ENCODE measurements at regions not wholly inside any gene's neighbourhood (a gene's known extent, or its start where the extent isn't known, plus 50 kb on each side); places are given as distances from the start of the nearest gene placed in this dataset.

DNA sequence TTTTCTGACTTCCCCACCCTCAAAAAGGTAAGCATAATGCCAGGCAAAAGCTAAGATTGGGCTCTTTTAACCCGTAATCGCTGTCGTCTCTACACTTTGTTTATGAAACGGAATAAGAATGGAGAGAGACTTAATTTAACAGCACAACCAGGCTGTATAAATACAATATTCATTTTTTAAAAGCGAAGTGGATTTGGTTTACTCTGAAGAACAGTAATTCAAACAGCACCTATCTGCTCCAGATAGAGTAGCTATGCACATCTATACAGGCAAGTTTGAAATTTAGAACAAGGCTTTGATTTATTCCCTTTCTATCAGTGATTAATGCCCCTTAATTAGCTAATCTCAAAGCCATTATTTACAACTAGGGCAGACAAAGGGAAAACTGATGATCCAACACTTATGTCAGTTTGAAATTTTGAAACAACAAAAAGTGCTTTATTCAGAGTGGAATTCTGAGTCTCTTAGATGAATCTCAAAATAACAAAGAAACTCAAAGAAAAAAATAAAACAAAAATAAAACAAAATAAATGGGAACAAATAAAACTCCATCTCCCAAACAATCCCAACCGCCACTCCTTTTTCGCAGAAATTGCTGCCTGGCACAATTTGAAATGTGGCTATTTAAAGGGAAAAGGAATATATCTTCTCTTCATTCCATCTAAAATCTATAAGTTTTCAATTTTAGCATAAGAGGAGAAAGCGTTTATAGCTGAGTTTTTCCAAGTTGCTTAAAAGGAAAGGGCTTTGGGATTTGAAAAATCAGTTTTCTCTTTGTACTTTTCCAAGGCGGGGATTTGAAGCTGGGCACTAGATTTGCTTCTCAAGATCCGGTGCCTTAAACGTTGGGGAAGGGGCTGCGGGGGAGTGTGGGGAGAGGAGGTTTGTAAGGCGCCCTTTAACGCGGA is 298.6 kb downstream of the PARP8 start:
- no peak for ATAC-seq
- 77 to 89% (median 87%) methylated on average over 15 of the region's 15 CpGs for WGBS, 3 donors

DNA sequence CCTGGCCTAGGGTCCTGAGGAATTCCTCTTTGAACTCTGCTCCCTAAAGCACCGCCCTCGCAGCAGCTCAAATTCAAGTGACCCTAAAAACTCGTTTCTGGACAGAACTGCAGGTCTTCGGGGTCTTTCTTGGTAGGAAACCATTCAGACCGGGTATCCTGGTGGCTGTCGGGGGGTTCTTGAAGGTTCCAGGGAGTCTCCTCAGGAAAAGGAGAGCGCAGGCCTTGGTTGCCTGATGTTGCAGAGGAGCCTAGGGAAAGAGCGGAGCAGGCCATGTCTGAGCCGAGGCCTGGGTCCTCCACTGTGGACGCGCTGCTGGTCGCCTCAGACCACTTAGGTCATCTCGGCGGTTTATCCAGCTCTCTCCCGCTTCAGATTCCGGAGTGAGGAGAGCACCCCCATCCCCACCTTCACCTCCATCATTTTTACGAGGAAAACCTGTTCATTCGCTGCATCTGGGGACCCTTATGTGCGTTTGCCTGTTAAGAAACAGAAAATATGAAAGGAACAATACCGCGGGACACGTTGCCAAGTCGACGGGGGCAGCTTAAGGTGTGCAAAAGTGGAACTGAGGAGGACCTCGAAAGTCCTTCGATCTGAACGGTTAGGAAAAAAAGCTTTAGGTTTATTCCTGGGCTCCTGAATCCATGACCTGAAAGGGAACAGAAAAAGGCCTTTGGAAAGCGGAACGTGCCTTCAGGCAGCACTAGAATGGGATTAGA is 299.4 kb downstream of the PARP8 start:
- 65 to 81% (median 80%) methylated on average over 29 of the region's 29 CpGs for WGBS, 3 donors
- H3K4me3 ChIP-seq: no peak overlapping the region
- ATAC-seq (no peak), DNase-seq (no peak)
- no peaks in the 10 kb centered on the region for H3K36me3 ChIP-seq (ENCODE audit: insufficient read depth in 1 of 2, low read depth in 1 of 2)
- no peaks in the 10 kb centered on the region for H3K9me3 ChIP-seq
- peaks cover 3 to 82% (median 19%) of the 10 kb centered on the region in 3 donors for H3K27me3 ChIP-seq (ENCODE audit: insufficient read depth in 3 of 3, low read length in 2 of 3)
- H3K27ac ChIP-seq: no peak overlapping the region
- H3K4me1 ChIP-seq: no peaks in the 10 kb centered on the region
- TF ChIP-seq, protein P1, sequence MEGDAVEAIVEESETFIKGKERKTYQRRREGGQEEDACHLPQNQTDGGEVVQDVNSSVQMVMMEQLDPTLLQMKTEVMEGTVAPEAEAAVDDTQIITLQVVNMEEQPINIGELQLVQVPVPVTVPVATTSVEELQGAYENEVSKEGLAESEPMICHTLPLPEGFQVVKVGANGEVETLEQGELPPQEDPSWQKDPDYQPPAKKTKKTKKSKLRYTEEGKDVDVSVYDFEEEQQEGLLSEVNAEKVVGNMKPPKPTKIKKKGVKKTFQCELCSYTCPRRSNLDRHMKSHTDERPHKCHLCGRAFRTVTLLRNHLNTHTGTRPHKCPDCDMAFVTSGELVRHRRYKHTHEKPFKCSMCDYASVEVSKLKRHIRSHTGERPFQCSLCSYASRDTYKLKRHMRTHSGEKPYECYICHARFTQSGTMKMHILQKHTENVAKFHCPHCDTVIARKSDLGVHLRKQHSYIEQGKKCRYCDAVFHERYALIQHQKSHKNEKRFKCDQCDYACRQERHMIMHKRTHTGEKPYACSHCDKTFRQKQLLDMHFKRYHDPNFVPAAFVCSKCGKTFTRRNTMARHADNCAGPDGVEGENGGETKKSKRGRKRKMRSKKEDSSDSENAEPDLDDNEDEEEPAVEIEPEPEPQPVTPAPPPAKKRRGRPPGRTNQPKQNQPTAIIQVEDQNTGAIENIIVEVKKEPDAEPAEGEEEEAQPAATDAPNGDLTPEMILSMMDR (IDR thresholded peaks at IDR 0.05): no peak
- intact Hi-C loops (cut with DNase I): loop anchor here in 1 of 2 donors (5.0 to 10.0 kb wide), 2 partner anchors 416 to 1039 kb away; partner anchors contain the start of gene ISL1

More for the DNA sequence above, 298.6 kb downstream of the PARP8 start:
- no peak overlapping the region for H3K4me3 ChIP-seq
- H3K27ac ChIP-seq: no peak overlapping the region
- no peaks in the 10 kb centered on the region for H3K9me3 ChIP-seq
- H3K27me3 ChIP-seq (ENCODE audit: insufficient read depth in 3 of 3, low read length in 2 of 3): peaks cover 3 to 74% (median 19%) of the 10 kb centered on the region in 3 donors
- H3K36me3 ChIP-seq (ENCODE audit: insufficient read depth in 1 of 2, low read depth in 1 of 2): no peaks in the 10 kb centered on the region
- TF ChIP-seq, protein P1 (IDR thresholded peaks at IDR 0.05): no peak
- no peaks in the 10 kb centered on the region for H3K4me1 ChIP-seq
- DNase-seq: no peak
- intact Hi-C loops (cut with DNase I): loop anchor here (5.0 to 10.0 kb wide), 3 partner anchors 417 to 1692 kb away; partner anchors contain the start of gene ISL1 (in 1 of the 2)

DNA sequence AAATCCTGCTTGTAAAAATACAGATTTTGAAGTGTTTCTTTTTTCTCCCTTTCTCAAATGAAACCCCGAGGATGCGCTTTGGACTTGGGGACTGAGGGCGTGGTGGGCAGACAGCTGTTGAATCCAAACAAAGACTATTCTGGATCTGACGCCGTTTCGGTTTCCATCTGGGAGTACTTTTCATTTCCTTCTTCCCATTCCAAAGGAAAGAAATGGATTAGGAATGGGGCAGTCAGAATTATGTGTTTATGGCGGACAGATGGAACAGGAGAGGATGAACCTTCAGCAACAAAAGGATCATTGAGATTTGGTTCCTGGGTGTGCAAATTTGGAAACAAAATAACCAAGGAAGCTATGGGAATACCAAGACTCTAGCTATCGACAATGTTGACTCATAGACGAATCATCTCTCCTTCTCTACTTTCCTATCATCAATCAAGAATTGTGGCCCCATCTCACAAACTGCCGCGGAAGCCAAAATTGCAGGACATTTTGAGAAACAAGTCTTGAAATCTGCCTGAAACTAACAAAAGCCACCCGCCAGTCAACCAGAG is 300.6 kb downstream of the PARP8 start:
- TF ChIP-seq, protein P1 (IDR thresholded peaks at IDR 0.05): no peak
- ATAC-seq: no peak
- Histone ChIP-seq H3K36me3 (ENCODE audit: insufficient read depth in 1 of 2, low read depth in 1 of 2) (no peaks in the 10 kb centered on the region), H3K9me3 (no peaks in the 10 kb centered on the region), H3K4me3 (peak overlapping the region; percentile 55), H3K27me3 (ENCODE audit: insufficient read depth in 3 of 3, low read length in 2 of 3) (peaks cover 0 to 77% (median 19%) of the 10 kb centered on the region in 3 donors), H3K27ac (no peak overlapping the region), H3K4me1 (no peaks in the 10 kb centered on the region)
- DNase-seq: no peak
- intact Hi-C loops (cut with DNase I): loop anchor here in 1 of 2 donors (5.0 to 10.0 kb wide), 2 partner anchors 415 to 1038 kb away; partner anchors contain the start of gene ISL1
- WGBS, 3 donors: 4 to 7% (median 6%) methylated on average over 12 of the region's 12 CpGs

DNA sequence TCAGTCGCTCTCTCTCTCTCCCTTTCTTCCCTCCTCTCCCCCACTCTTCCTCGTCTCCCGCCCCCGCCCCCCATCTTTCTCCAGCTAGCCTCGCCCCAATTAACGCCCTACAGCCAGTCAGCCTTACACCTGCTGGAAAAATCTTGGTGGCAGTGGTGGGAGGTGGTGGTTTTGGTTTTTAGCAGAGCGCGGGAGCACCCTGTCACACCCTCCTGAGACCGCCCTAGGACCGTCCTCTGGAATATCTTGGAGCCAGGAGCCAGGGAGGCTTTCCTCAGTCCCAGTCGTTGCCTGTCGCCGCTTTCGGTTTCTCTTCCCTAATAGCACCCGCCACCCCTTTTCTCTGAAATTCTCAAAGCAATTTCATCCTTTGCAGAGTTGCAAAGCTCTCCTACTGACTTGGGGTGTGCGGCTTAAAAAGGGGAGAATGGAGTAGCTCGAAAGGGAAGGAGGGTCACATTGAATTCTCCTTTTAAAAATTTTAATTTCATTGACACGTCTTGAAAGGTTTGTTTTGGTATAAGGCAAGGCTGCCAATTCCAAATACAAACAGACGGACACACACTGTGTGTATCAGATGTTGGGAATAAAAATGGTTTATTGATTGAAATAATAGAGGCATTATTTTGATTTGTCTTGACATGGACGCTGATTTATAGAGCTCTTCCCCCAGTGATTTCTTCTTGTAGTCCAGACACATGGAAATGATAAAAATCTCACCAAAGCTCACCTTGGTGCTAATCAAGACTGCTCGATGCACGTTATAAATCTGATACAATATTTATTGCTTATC is 301.3 kb downstream of the PARP8 start:
- Histone ChIP-seq H3K27ac (no peak overlapping the region), H3K27me3 (ENCODE audit: insufficient read depth in 3 of 3, low read length in 2 of 3) (peaks cover 0 to 71% (median 19%) of the 10 kb centered on the region in 3 donors)

More for the DNA sequence above, 301.3 kb downstream of the PARP8 start:
- ATAC-seq: peak in 1 of 4 donors; percentile 56
- no peaks in the 10 kb centered on the region for H3K36me3 ChIP-seq (ENCODE audit: insufficient read depth in 1 of 2, low read depth in 1 of 2)
- no peaks in the 10 kb centered on the region for H3K4me1 ChIP-seq
- H3K9me3 ChIP-seq: no peaks in the 10 kb centered on the region
- no peak for DNase-seq
- 4 to 7% (median 4%) methylated on average over 22 of the region's 22 CpGs for WGBS, 3 donors
- intact Hi-C loops (cut with DNase I): loop anchor here in 1 of 2 donors (5.0 to 10.0 kb wide), 2 partner anchors 415 to 1037 kb away; partner anchors contain the start of gene ISL1
- TF ChIP-seq, protein P1 (IDR thresholded peaks at IDR 0.05): no peak
- H3K4me3 ChIP-seq: peak overlapping the region; percentile 55
